Duodenal mucosa (tissue), 2 donors: ENCODE measurements at regions not wholly inside any gene's neighbourhood (a gene's known extent, or its start where the extent isn't known, plus 50 kb on each side); places are given as distances from the start of the nearest gene placed in this dataset.

Experiments used
- H3K27ac ChIP-seq: one replicate; pipeline ENCODE4 v1.7.0; 2013; ENCODE audit warnings: low read depth, low read length
- H3K27me3 ChIP-seq, 2 donors: one replicate each; pipeline ENCODE4 v1.7.0; 2013; ENCODE audit warnings: low read length in 2 of 2, control low read depth in 1 of 2; ENCODE audit not compliant: insufficient read depth in 2 of 2, control insufficient read depth in 1 of 2
- H3K36me3 ChIP-seq, 2 donors: one replicate each; pipeline ENCODE4 v1.7.0; 2013; ENCODE audit warnings: low read length in 2 of 2, control low read depth in 1 of 2; ENCODE audit not compliant: insufficient read depth in 2 of 2, control insufficient read depth in 1 of 2
- H3K4me1 ChIP-seq, 2 donors: one replicate each; pipeline ENCODE4 v1.7.0; 2013; ENCODE audit warnings: low read length in 2 of 2, control low read depth in 1 of 2; ENCODE audit not compliant: insufficient read depth in 2 of 2, control insufficient read depth in 1 of 2
- H3K4me3 ChIP-seq, 2 donors: one replicate each; pipeline ENCODE4 v1.7.0; 2013; ENCODE audit warnings: low read length in 2 of 2, low read depth in 1 of 2
- H3K9ac ChIP-seq, 2 donors: one replicate each; pipeline ENCODE4 v1.7.0; 2013; ENCODE audit warnings: low read length in 2 of 2, low read depth in 1 of 2
- H3K9me3 ChIP-seq, 2 donors: one replicate each; pipeline ENCODE4 v1.7.0; 2013; ENCODE audit warnings: low read length in 2 of 2, control low read depth in 1 of 2; ENCODE audit not compliant: control insufficient read depth in 1 of 2

GRCh38 chr7:98679741-98680140 lies 62.7 kb downstream of the NPTX2 start:
- H3K9ac ChIP-seq = no peak overlapping the region
- H3K36me3 ChIP-seq = no peaks in the 10 kb centered on the region
- no peak overlapping the region for H3K4me3 ChIP-seq
- no peak overlapping the region for H3K27ac ChIP-seq
- no peaks in the 10 kb centered on the region for H3K4me1 ChIP-seq
- no peaks in the 10 kb centered on the region for H3K27me3 ChIP-seq
- H3K9me3 ChIP-seq = peaks cover 0 to 2% of the 10 kb centered on the region in 2 donors

- Histone ChIP-seq H3K27me3 (no peaks in the 10 kb centered on the region), H3K9ac (no peak overlapping the region), H3K36me3 (no peaks in the 10 kb centered on the region), H3K27ac (no peak overlapping the region), H3K9me3 (peaks cover 0 to 2% of the 10 kb centered on the region in 2 donors), H3K4me1 (no peaks in the 10 kb centered on the region), H3K4me3 (no peak overlapping the region)
These were observed 64.4 kb downstream of the NPTX2 start for GRCh38 chr7:98681511-98681910.

GRCh38 chr7:98681951-98682350 lies 64.9 kb downstream of the NPTX2 start:
- H3K9ac ChIP-seq = no peak overlapping the region
- H3K27me3 ChIP-seq = no peaks in the 10 kb centered on the region
- peaks cover 0 to 2% of the 10 kb centered on the region in 2 donors for H3K9me3 ChIP-seq
- no peaks in the 10 kb centered on the region for H3K4me1 ChIP-seq
- no peak overlapping the region for H3K27ac ChIP-seq
- no peaks in the 10 kb centered on the region for H3K36me3 ChIP-seq
- H3K4me3 ChIP-seq = no peak overlapping the region

- Histone ChIP-seq H3K4me1 (no peaks in the 10 kb centered on the region), H3K27me3 (no peaks in the 10 kb centered on the region), H3K9me3 (no peaks in the 10 kb centered on the region), H3K27ac (no peak overlapping the region), H3K36me3 (no peaks in the 10 kb centered on the region), H3K9ac (no peak overlapping the region), H3K4me3 (no peak overlapping the region)
These were observed 66.4 kb downstream of the NPTX2 start for GRCh38 chr7:98683514-98683913.

GRCh38 chr7:98685541-98685940 lies 68.5 kb downstream of the NPTX2 start:
- H3K36me3 ChIP-seq = no peaks in the 10 kb centered on the region
- H3K9me3 ChIP-seq = peaks cover 0 to 5% of the 10 kb centered on the region in 2 donors

GRCh38 chr7:98686466-98687080 lies 69.5 kb downstream of the NPTX2 start:
- Histone ChIP-seq H3K27ac (no peak overlapping the region), H3K27me3 (no peaks in the 10 kb centered on the region), H3K36me3 (no peaks in the 10 kb centered on the region), H3K4me3 (no peak overlapping the region), H3K9ac (no peak overlapping the region), H3K9me3 (peaks cover 0 to 5% of the 10 kb centered on the region in 2 donors), H3K4me1 (no peaks in the 10 kb centered on the region)

More at GRCh38 chr7:98685541-98685940, 68.5 kb downstream of the NPTX2 start:
- Histone ChIP-seq H3K27ac (no peak overlapping the region), H3K4me1 (no peaks in the 10 kb centered on the region), H3K4me3 (no peak overlapping the region), H3K27me3 (no peaks in the 10 kb centered on the region), H3K9ac (no peak overlapping the region)

- no peaks in the 10 kb centered on the region for H3K27me3 ChIP-seq
- no peak overlapping the region for H3K27ac ChIP-seq
- H3K4me3 ChIP-seq = no peak overlapping the region
- peaks cover 0 to 5% of the 10 kb centered on the region in 2 donors for H3K9me3 ChIP-seq
- H3K9ac ChIP-seq = no peak overlapping the region
- no peaks in the 10 kb centered on the region for H3K36me3 ChIP-seq
- no peaks in the 10 kb centered on the region for H3K4me1 ChIP-seq
These were observed 70.1 kb downstream of the NPTX2 start for GRCh38 chr7:98687111-98687751.

- Histone ChIP-seq H3K27ac (no peak overlapping the region), H3K27me3 (no peaks in the 10 kb centered on the region), H3K9me3 (peaks cover 7 to 11% of the 10 kb centered on the region in 2 donors), H3K36me3 (no peaks in the 10 kb centered on the region), H3K9ac (no peak overlapping the region), H3K4me1 (no peaks in the 10 kb centered on the region), H3K4me3 (no peak overlapping the region)
These were observed 74.5 kb downstream of the NPTX2 start for GRCh38 chr7:98691619-98692018.

GRCh38 chr7:98697083-98697482 lies 80.0 kb downstream of the NPTX2 start:
- Histone ChIP-seq H3K4me3 (no peak overlapping the region), H3K27ac (no peak overlapping the region), H3K9me3 (peaks cover 6 to 16% of the 10 kb centered on the region in 2 donors), H3K27me3 (no peaks in the 10 kb centered on the region), H3K36me3 (no peaks in the 10 kb centered on the region), H3K9ac (no peak overlapping the region), H3K4me1 (no peaks in the 10 kb centered on the region)

- H3K4me1 ChIP-seq = no peaks in the 10 kb centered on the region
- peaks cover 6 to 16% of the 10 kb centered on the region in 2 donors for H3K9me3 ChIP-seq
- H3K9ac ChIP-seq = no peak overlapping the region
- no peak overlapping the region for H3K4me3 ChIP-seq
- H3K36me3 ChIP-seq = no peaks in the 10 kb centered on the region
- H3K27me3 ChIP-seq = no peaks in the 10 kb centered on the region
- H3K27ac ChIP-seq = no peak overlapping the region
These were observed 80.6 kb downstream of the NPTX2 start for GRCh38 chr7:98697485-98698240.
